Glomerular endothelial cell (primary cell): ENCODE measurements at regions not wholly inside any gene's neighbourhood (a gene's known extent, or its start where the extent isn't known, plus 50 kb on each side); places are given as distances from the start of the nearest gene placed in this dataset.

Source experiments
- DNase-seq: peaks from one replicate; pipeline ENCODE4 v3.0.0-alpha.2; 2011; ENCODE audit warnings: low read depth, low spot score; ENCODE audit errors: extremely low read depth

DNA sequence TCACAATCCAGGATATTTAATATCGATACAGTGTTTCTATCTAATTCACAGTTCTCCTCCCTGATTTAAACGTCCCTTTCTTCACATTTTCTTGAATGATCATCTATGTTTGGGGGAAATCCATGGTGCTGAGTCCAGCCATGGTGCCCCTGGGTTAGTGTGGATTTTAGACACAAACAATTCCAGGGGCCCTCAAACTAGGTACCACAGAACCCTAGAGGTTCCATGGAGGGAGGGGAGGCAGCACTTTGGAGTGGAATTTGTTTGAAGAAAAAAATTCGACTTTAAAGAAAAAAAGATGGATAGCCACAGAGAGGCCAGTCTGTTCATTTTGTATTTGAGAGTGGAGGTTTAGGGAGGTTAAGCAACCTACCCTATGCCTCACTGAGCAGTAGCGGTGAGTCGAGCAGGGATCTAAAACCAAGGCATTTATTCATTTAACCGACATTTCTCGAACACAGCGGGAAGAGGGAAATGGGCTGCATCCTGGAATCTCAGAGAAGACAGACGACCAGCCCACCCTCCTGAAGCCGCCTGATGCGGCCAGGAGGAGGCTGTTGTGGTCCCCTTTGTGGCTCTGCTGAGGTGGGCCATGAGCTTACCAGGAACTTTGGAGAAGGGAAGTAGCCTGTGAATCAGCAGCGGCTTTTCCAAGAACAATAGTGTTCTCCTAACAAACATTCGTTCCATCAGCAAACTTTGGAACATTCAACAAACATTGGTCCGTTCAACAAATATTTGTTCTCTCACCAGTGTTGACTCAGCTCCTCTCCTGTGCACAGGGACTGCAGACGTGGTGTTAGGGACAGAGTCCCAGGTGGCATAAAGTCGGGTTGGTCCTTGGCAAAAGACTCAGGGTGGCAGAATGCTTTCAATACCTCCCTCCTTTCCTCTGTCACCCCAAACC, 103.5 kb upstream of the ZBTB40 start:
- DNase-seq = no peak

- DNase-seq = no peak
Observed at GRCh38 chr1:22349362-22350043, 102.1 kb upstream of the ZBTB40 start.

- no peak for DNase-seq
Observed at GRCh38 chr1:22350171-22350923, 101.3 kb upstream of the ZBTB40 start.

GRCh38 chr1:22350924-22351767, 100.5 kb upstream of the ZBTB40 start:
- DNase-seq = no peak

GRCh38 chr1:22351768-22352080, 99.9 kb upstream of the ZBTB40 start:
- DNase-seq = no peak

- DNase-seq = no peak
Observed at GRCh38 chr1:22352355-22352754, 99.3 kb upstream of the ZBTB40 start.

GRCh38 chr1:22352896-22353295, 98.8 kb upstream of the ZBTB40 start:
- no peak for DNase-seq

GRCh38 chr1:22359427-22359826, 92.2 kb upstream of the ZBTB40 start:
- no peak for DNase-seq

GRCh38 chr1:22362626-22363402, 88.8 kb upstream of the ZBTB40 start:
- DNase-seq = no peak

GRCh38 chr1:22363403-22364325, 88.0 kb upstream of the ZBTB40 start:
- no peak for DNase-seq

GRCh38 chr1:22364326-22364650, 87.4 kb upstream of the ZBTB40 start:
- no peak for DNase-seq

- no peak for DNase-seq
Observed at GRCh38 chr1:22364764-22365163, 86.9 kb upstream of the ZBTB40 start.

- DNase-seq = no peak
Observed at GRCh38 chr1:22365331-22366295, 86.0 kb upstream of the ZBTB40 start.

GRCh38 chr1:22366346-22366745, 85.3 kb upstream of the ZBTB40 start:
- no peak for DNase-seq

DNA sequence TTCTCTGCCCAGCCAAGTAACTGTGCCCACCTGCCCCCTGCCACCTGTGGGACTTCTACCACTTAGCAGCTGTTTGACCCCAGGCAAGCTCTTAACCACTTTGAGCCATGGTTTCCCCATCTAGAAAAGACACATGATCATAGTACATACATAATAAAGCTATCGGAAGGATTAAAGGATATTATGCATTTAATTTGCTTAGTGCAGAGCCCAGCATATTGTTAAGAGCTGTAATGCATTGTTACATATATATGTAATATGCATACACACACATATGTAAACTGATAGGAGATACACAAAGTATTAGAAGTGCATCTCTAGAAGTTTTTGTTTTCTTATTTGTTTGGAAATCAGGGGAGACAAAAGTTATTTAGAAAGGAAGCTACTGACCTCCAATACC, 83.5 kb upstream of the ZBTB40 start:
- DNase-seq = no peak

- DNase-seq = no peak
Observed at GRCh38 chr1:22369294-22370189, 82.1 kb upstream of the ZBTB40 start.

DNA sequence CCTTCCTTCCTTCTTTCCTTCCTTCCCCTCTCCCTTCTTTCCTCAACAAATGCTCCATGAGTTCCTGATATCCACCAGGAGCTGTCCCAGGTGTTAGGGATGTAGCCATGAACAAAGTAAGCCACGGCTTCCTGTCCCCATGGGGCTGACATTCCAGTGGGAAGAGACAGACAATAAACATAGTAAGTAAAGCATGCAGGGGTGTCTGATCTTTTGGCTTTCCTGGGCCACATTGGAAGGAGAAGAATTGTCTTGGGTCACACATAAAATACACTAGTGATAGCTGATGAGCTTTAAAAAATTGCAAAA, 81.5 kb upstream of the ZBTB40 start:
- no peak for DNase-seq
